WTC11 (cell line): ENCODE measurements at regions not wholly inside any gene's neighbourhood (a gene's known extent, or its start where the extent isn't known, plus 50 kb on each side); places are given as distances from the start of the nearest gene placed in this dataset.

ENCODE experiments used
- CTCF ChIP-seq: fragments of 200-600 bp; IDR thresholded peaks from 2 replicates; pipeline ENCODE4 v1.8.0; 2022; ENCODE audit warnings: antibody characterized with exemption
- E2F1 ChIP-seq: sonication (generic); formaldehyde crosslinking; IDR thresholded peaks from 2 replicates; pipeline ENCODE4 v1.8.0; 2022; ENCODE audit warnings: mild to moderate bottlenecking, missing genetic modification reagents

- TF ChIP-seq E2F1 (CRISPR knock-in tag) = no peak
- no peak for TF ChIP-seq CTCF
Measured at GRCh38 chr1:209227941-209228340, 355.6 kb upstream of the CAMK1G start.
